ENCODE measurements at regions not wholly inside any gene's neighbourhood (a gene's known extent, or its start where the extent isn't known, plus 50 kb on each side); places are given as distances from the start of the nearest gene placed in this dataset.

GRCh38 chr6:139857143-139857542 lies 482.7 kb upstream of the CITED2 start:
- no peak for DNase-seq

GRCh38 chr6:139856562-139856961 lies 482.1 kb upstream of the CITED2 start:
- DNase-seq = no peak

GRCh38 chr6:139855671-139856311 lies 481.3 kb upstream of the CITED2 start:
- DNase-seq = no peak

DNA sequence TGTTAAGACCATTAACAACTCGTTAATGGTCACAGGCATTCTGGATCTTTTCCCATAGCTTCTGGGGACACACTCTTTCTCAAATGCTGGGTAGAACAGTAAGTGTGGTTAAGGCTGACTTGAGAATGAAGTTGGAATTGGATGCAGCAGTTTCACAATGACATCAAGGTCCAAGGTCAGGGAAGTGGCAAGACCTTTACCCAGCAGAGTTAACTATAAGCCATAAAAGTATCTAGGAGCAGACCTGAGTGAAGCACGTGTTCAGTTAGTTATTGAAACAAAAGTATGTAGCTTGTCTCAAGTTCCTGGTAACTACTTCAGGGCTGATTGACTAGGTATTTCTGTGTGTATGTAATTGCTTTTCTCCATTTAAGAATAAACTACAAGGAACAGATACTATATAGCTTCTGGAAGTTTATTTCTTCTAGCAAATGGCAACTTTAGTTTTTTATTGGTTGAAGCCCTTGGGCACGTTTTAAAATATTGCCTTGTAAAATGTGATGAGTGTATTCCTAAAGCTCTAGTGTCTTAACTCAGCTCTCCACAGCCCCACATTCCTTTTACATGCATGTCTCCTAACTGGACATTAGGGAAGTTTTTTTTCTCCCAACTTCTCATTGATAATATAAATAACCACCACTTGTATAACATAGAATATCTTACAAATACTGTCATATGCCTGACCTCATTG lies 479.0 kb upstream of the CITED2 start:
- DNase-seq = no peak

DNA sequence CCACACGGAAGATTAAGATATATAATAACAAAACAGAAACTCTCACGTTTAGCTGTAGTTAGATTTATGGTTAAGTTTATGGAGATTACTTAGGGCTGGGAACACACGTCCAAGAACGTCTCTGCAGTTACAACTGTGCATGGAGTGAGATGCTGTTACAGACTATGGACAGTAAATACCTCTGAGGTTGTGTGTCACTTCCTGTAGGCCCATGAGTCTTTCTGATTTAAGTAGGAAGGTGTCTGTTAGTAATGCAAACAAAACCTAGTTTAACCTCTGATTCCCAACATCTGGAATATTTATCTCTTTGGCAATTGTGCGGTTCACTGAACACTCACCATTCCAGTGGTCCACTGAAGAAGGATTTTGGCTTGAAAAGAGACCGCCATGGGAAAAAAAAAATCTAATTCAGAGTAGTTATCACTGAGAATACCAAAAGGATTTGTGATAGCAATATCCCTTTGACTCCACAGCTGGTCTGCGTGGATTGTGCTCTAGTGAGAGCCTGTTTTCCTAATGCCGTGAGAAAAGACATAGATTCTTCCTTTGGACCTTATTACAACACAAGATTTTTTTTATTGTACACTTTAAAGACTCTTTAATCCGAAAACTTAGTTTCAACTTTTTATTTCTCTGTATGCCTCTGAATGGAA lies 478.2 kb upstream of the CITED2 start:
- DNase-seq = no peak

DNA sequence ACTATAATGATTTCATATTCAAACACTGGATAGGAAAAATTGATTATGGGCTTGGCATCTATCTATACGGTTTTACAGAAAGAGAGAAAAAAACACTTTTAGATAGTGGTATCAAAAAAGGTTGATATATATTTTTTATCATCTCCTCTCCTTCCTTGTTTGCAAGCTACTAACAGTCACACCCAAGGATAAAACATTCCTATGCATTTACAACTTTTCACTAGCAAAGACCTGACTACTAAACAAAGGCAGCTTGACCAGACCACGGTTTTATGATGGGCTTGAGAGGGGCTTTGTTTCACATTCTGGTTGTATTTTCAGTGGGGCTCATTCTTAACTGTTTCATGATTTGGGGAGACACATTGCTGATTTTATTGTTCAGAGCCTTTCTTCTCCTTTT lies 477.6 kb upstream of the CITED2 start:
- no peak for DNase-seq

GRCh38 chr6:139851206-139851605 lies 476.8 kb upstream of the CITED2 start:
- DNase-seq = no peak

DNA sequence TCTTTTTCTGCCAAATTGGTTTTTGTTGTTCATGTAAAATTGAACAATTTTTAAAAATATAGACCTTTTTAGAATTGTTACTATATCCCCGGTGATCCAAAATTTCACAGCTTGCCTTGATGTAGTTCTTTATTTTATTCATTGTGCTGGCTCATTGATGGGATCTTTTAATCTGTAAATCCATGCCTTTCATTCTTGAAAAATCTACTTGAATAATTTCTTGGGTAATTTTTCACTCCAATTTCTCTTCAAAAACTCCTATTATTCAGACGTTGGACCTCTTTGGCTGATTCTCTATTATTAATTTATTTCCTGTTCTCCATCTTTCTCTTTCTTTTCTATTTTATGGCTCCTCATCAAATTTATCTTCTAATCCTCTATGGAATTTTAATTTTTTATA lies 476.1 kb upstream of the CITED2 start:
- no peak for DNase-seq

DNA sequence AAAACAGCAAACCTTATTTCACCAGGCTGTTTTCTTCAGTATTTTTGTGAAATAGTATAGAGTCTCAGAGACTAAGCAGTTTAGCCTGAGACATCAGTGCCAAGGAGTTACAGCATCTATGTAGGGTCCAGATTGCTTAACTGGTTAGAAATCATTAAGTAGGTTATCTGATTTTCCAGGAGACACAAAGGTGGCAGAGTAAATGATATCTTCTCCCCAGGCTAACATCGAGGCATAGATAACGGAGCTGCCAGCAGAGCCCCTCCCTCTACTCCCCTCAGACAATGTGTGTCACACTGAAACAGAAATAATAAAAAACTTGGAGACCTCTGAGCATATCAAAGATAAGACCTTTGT lies 473.0 kb upstream of the CITED2 start:
- DNase-seq = no peak

GRCh38 chr6:139846538-139847456 lies 472.3 kb upstream of the CITED2 start:
- no peak for DNase-seq

- DNase-seq = no peak
These were observed 470.5 kb upstream of the CITED2 start for GRCh38 chr6:139844907-139845306.

GRCh38 chr6:139841794-139842215 lies 467.4 kb upstream of the CITED2 start:
- no peak for DNase-seq

- peak; percentile 15 for DNase-seq
These were observed 465.2 kb upstream of the CITED2 start for GRCh38 chr6:139839506-139840156.

DNA sequence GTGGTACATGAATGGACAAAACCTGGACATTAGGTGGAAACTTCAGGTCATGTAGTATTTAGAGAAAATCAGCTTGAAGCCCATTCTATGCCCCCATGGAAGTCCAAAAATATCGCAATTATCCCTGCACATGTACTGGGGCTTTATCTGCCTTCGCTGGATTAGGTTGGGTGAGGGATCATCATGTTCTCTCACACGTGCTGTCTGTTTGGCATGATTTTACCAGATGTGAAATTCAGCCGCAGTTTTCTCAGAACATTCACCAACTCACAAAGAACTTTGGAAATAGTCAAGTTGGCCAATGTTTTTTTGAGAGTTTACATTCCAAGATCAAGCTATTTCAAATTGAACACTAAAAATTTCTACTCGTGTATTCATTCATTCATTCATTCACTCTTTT lies 459.8 kb upstream of the CITED2 start:
- no peak for DNase-seq

GRCh38 chr6:139833592-139833991 lies 459.1 kb upstream of the CITED2 start:
- DNase-seq = no peak

DNA sequence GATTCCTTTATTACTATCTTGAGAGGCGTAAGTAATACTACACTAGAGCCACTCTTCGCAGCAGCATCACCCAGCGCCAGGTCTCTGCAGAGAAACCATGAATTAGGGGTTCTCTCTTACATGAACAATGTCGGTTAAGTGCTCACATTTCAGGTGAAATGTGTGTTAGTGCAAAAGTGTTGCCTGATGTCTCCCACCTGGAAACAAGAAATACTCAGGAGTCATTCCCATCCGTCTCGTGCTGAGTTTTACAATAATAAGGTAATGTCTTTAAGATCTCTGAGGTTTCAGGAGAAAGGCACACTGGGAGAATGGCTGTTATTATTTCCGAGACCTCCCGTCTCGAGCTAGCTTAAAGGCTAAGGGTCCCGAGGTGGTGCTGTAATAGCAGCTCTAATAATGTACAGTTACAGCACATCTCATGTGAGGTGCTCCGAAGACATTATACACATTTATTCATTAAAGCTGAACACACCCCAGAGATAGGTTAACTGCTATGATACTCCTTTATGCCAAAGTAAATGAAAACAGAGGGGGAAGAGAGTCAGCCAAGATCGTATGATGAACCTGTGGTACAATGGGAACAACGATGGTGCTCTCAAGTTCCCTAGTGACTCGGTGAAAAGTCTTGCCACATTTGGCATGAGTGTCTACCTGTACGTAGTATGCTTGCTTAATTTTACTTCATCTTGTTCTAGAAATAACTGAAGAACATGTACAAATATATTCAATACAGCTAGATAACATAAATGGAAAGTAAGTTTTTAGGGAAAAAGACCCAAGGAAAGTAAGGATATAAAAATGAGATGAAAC lies 458.3 kb upstream of the CITED2 start:
- no peak for DNase-seq

- DNase-seq = no peak
These were observed 455.1 kb upstream of the CITED2 start for GRCh38 chr6:139829576-139829975.

DNA sequence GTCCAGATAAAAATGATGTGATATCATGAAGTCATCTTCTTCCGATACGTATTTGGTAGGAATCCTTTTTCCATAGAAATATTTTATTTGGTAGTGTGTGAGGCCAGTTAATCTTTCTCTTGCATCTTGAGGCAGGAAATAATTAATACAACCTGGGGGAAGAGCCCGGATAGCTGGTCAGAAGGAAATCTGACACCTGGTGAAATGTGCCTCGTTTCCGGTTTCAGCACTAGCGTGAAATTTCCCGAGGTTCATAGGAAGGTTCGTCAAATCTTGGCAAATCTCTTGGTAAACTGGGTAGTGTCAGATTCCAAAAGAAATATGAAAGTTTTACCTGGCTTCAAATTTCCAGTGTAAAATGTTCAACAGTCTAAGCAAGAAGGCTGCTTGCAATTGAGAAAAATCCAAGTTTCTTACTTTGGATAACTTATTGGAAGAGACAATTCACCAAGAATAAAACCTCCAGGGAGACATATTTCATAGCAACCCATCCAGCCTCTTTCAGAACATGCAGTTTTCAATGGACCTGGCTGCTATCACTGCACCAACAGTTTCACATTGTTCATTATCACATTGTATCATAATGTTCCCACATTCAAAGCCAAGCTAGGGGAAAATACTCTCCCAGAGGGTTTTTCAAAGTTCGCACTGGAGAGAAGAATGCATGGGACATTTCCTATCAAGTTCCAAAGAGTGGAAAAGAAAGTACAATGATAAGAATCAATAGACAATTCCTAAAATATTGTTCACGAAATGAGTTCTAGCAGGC lies 454.5 kb upstream of the CITED2 start:
- DNase-seq = no peak

DNA sequence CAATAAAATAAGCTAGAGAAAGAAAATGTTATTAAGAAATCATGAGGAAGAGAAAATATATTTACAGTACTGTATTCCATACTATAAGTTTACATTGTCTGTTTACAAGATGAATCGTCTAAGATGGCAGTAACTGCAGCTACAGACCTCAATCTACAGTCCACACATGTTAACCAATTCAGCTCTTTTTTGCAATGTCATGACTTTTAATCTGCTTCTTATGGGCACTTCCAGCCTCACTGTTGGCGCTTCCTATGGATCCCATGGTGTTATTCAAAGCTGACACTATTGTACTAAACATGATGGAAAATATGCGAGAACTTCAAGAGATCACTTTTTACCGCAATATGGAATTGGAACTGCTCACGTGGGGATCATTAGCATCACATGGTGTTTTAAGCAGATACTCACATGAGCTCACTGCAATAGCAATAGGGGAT lies 451.5 kb upstream of the CITED2 start:
- no peak for DNase-seq

GRCh38 chr6:139824864-139825263 lies 450.4 kb upstream of the CITED2 start:
- DNase-seq = no peak

DNA sequence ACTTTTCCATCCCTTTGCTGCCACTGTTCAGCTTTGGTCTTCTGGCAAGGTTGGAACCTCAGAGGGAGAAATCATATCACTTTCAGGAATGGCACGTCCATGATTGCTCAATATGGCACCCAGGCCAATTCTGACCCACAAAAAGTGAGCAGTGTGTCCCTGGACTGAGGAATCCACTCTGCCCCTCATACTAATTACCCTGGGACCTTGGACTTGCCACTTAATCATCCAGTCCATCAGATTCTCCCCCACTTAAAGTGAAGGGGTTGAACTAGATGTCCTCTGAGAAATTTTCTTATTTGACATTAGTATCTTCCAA lies 449.3 kb upstream of the CITED2 start:
- DNase-seq = no peak

Measured in hindlimb muscle (tissue), 1 donor.